ENCODE measurements at regions not wholly inside any gene's neighbourhood (a gene's known extent, or its start where the extent isn't known, plus 50 kb on each side); places are given as distances from the start of the nearest gene placed in this dataset.
"Not testable (repeated sequence)": the region's sequence is repeated elsewhere in the genome, so short reads cannot be mapped to it uniquely, and the experiment has no call there.

DNA sequence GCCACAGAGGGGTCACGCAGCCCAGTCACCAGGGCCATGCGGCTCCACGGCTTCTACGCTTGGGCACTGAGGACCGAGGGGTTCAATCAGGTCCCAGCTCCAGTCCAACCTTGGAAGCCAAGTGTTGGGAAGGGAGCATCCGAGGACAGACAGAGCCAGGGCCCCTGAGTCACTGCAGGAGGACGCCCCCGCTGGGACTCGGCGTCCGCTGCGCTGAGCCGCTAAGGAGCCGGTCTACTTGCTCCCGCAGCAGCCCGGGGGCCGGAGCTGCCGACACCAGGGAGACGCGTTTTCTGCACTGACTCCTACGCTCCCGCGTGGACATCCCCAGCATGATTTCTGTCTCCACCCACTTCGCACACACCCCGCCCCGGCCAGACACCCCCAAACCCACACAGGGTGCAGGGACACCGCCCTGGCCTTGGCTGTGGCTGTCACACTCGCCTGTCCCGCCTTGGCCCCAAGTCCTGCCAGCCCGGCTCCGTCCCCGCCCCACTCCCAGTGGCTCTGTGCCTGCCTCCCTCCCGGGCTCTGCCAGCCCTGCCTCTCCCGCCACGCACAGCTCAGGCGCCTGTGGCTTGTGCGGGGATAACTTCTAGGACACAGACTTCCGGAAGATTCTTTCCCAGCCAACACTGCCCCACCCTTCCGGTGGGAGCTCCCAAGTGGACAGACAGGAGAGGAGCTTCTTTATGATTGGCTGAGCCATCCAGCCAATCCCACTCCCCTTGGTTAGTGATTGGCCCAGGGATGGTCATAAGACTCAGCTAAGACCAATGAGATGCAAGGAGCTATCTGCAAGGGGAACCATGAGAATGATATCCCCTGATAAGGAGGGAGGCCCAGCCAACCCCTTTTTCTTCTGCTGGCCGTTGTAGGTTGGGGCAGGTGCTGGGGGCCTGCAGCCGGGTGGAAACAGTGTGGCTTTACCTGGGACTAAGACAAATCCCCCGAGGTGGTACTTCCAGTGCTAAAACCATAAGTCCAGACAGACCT, 118.9 kb upstream of the SFSWAP start:
- DNase-seq, result no peak

DNA sequence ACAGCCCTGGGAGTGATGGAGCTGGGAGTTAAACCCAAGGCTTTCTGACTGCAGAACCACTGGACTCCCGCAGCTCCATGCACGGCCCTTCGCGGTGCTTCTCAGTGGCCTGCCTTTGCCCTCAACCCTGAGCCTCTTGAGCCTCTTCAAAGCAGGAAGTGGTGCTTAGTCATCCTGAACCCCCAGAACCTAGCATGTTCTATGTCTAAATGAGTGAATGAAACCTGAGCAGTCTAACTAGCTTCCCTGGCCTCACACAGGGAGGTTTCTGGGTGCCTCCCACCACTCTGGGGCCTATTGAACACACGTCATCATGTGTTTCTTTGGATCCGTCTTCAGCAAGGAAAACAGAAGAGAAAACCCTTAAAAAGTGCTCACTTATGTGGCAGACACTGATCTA, 117.9 kb upstream of the SFSWAP start:
- DNase-seq, result no peak

DNA sequence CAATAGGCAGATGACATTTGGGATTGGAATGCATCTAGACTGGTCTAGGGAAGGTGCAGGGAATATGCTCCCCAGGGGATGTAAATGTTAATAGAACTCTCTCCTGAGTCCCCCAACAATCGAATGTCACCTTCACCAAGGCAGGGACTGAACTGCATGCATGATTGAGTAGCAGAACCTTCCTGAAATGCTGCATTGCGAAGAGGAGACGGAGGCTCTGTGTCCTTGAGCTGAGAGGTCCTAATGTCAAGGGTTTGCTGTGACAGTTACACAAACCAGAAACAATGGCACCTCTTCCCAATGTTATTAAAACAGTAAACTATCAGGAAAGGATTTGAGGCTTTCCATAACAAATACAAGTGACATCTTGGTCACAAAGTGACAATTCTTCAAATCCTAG, 117.5 kb upstream of the SFSWAP start:
- no peak for DNase-seq

DNA sequence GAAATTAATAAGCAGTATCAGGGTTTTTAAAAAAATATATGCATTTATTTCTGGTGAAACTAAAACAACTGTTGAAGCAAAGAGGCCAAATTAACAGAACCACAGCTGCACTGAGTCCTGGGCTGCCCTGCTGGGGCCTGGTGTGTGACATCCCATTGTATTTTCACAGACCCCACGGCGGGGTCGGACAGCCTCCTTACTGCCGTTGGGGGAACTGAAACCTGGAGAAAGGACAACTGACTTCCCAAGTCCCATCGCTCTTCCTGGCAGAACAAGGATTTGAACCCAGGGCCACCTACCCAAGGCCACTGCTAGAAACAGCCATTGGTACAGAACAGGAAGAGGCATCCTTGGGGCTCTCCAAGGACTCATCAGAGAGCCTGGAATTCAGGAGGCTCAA, 114.8 kb upstream of the SFSWAP start:
- no peak for DNase-seq

DNA sequence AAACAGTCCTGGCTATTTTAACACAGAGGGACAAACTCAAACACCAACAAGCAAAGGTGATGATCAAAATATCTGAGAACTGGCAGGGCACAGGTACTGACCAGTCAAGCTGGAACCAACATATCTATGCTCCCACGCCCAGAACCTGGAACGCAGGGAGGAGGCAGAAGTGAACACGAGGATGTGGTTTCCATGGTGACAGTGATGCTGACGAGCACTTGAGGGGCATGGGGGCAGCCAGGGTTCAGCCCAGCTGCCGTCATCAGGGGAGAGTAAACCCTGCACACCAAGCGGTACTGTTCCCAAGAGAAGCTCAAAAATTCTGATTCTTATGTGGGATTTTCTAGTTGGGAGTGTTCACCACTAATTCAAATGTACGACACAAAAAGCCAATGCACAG, 113.6 kb upstream of the SFSWAP start:
- DNase-seq, result no peak

DNA sequence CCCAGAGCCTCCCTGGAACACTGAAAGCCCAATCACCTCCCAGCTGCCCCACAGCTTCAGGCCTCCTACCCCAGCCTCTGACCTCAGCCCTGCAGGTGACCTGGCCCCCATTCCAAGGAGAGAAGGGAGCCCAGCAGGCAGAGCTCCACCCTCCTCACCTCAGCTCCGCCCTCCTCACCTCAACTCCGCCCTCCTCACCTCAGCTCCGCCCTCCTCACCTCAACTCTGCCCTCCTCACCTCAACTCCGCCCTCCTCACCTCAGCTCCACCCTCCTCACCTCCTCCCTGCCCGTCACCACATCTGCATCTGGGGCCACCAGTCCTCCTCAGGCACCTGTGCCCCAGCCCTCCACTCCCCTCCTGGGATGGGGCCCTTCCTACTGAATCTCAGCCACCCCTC, 112.2 kb upstream of the SFSWAP start:
- no peak for DNase-seq

DNA sequence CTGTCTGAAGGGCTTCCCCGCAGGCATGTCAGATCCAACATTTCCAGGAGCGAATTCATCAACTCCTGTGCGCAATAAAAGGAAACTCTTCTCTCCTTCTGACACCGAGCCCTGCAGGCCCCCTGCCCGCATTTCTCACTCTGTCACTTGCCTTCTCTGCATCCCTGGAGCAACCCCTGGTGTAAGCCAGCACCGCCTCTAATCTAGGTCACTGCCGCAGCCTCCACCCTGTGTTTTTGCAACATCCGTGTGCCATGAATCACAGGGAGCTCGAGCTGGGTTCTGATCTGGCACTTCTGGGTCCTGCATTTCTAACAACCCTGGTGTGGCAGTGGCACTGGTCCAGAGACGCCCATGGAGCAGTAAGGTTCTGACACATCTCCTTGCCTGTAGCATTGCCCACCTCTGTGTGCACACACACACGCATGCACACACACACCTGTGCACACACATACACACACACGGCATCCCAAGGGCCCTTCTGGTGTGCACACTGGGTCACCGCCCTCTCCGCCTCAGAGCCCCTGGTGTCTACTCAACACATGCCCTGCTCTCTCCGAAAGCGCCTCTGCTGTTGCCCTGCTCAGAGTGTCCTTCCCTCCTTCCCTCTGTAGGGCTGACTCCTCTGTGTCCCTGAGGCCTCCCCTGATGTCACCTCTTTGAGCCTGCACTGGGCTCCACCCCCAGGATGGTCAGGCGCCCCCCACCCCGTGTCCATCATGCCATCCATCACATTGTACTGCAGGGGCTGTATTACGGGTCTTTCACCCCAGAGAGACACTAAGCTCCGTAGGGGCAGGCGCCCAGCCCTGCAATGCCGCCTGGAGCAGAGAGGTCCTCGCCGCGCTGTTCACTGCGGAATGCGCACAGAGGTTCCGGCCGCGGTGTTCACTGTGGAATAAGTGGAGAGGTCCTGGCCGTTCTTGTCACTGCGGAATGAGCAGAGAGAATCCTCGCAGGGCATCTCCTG, 111.4 kb upstream of the SFSWAP start:
- no peak for DNase-seq

DNA sequence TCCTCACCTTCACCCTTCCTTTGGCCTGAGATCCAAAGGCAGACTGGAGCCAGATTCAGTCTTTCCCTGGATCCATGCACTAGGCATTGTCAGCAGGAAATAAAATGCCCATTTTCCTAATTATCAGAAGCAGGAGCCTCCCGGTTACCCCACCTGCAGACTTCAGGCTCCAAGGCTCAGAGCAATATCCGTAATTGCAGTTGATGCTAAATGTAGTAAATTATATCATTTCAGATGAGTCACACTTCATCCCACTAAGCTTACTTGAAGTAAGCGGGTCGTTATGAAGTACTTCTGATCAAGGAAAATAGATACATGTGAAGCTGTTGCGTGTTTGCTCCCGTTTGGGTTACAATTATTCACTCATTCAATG, 110.7 kb upstream of the SFSWAP start:
- no peak for DNase-seq

DNA sequence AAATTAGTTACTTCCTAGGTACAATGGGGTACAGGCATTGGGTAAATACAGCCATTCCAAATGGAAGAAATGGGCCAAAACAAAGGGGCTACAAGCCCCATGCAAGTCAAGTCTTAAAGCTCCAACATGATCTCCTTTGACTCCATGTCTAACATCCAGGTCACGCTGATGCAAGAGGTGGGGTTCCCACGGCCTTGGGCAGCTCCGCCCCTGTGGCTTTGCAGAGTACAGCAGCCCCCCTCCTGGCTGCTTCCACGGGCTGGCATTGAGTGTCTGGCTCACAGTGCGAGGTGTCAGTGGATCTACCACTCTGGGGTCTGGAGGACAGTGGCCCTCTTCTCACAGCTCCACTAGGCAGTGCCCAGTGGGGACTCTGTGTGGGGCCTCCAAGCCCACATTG, 109.4 kb upstream of the SFSWAP start:
- DNase-seq, result not testable (repeated sequence)

DNA sequence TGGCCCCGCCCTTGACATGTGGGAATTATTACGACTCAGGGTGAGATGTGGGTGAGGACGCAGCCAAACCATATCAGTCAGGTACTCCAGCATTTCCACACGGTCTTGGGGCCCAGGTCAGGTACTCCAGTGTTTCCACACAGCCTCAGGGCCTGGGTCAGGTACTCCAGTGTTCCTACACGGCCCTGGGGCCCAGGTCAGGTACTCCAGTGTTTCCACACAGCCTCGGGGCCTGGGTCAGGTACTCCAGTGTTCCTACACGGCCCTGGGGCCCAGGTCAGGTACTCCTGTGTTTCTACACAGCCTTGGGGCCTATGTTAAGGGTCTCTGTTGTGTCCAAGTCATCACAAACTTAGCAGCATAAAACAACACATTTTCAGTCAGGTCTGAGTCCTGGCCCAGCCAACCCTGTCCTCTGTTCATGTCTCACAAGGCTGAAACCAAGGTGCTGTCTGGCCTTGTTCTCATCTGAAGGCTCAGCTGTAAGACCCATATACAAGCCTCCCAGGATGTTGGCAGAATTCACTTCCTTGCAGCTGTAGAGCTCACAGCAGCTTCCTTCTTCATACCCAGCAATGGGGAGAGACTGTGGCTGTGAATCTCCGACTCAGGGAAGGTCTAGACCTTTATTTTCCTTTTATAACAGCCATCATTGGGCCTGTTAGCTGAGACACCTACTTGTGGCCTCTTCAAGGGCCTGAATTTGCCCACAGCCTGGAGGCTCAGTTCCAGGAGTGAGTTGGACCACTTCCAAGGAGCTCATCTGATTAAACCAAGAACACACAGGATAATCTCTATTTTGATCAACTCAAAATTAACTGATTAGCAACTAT, 107.6 kb upstream of the SFSWAP start:
- DNase-seq, result no peak

DNA sequence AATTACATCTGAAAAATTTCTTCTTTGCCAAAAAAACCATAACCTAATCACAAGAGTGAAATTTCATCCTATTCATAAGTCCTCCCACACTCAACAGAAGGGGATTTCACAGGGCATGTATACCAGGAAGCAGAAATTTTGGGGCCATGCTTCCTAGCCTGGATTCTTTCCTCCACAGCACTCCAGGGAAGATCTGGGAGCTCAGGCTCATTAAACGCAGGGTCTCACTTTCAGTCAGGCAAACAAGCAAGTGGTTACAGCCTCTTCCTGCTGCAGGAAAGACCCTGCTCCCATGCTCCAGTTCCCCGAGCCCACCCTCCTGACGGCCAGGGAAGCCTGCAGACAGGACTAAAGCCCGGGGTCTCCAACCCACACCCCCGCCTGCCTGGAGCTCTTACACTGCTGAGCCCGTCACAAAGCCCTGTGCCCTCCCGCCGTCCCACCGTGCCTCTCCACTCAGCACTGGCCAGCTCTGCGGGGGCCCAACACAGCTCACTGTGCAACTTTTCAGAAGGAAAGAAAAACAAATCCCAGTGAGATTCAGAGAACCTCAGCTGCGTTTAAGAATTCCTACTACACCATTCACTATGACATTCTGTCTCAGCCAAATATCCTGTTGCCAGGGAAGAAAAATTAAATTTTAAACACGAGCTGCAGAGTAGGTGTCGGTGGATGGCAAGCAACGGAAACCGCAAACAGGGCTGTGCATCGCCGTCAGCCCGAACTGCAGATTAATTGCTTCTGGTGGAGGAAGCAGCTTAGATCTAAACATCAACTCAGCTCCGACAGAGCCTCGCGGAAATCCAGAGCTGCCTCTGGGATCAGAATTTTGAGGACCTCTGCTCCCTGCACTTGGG, 106.7 kb upstream of the SFSWAP start:
- DNase-seq, result peak; percentile 27

DNA sequence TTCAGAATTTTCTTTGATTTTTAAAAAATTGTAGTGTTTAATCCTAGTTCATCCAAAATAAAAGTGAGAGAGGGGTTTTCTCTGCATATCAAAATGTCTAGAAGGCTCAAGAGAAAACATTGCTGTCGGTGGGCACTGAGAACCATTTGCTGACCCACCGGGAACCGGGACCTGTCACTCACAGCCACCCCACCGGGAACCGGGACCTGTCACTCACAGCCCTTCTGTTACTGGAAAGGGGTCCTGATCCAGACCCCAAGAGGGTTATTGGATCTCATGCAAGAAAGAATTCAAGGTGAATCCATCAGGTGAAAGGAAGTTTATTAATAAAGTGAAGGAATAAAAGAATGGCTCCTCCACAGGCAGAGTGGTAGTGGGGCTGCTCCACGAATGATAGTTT, 106.0 kb upstream of the SFSWAP start:
- no peak for DNase-seq

DNA sequence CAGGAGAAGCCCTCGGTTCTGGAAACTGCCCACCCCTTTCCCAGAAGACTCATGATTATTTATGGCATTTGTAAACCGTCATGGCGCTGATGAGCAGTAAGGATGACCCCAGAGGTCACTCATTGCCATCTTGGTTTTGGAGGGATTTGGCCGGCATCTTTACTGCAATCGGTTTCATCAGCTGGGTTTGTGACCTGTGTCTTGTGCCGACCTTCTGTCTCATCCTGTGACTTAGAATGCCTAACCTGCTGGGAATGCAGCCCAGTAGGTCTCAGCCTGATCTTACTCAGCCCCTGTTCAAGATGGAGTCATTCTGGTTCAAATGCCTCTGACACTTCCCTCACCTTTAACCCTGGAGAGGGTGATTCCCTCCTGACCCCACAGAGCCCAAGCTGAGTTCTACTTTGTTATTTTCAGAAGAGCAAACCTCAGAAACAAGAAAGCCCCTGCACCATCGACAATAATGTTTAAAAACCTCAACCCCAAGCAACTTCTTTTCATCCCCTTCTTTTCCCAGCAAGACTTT, 105.5 kb upstream of the SFSWAP start:
- DNase-seq, result no peak

DNA sequence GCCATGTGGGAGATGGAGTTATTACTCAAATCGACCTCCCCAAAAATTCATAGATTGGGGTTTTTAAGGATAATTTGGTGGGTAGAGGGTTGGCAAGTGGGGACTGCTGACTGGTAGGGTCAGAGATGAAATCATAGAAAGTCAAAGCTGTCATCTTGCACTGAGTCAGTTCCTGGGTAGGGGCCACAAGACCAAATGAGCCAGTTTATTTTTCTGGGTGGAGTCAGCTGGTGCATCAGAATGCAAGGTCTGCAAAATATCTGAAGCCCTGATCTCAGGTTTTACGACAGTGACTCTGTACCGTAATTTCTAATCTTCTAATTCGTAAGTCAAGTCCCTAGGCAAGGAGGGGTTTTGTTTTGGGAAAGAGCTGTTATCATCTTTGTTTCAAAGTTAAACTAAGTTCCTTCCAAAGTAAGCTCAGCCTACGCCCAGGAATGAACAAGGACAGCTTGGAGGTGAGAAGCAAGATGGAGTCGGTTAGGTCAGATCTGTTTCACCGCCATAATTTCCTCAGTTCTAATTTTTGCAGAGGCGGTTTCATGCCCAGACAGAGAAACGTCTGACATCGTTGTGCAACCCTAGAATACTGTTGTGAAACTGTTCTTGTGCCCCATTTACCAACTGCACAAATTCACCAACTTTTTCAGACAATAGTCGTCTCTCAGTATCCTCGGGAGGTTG, 104.5 kb upstream of the SFSWAP start:
- DNase-seq, result no peak

DNA sequence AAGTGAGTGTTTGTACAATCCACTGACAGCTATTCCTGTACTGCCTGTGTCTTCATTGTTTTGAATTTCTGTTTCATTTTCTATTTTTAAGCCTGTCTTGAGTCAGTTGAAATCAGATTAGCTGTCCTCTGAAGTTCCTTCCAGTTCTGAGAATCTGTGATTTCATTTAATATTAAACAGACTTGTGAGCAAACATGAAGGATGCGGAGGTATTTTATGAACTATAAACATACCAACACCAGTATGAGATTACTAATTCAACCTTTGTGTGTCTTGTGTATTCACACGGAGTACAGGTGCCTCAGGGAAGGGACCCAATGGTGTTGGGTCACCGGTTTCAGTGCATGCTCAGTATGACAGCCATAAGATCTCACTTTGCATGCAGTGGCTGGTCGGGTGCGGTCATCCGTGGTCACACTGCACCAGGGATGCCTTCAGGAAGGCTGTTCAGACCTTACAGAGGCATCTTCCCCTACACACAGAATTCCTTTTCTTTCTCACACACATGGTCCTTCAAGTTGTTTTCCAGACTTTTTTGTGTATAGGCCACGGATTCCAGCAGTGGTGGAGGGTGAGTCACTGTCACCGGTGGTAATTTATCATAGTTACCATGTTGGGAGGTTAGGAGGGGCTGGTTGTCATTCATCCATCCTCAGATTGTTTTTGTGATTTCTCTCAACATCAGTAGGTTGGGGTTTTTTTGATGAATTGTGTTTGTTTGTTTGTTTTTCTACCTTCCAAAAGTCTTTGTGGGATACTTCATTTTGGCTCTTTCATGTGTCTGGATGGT, 103.0 kb upstream of the SFSWAP start:
- no peak for DNase-seq

DNA sequence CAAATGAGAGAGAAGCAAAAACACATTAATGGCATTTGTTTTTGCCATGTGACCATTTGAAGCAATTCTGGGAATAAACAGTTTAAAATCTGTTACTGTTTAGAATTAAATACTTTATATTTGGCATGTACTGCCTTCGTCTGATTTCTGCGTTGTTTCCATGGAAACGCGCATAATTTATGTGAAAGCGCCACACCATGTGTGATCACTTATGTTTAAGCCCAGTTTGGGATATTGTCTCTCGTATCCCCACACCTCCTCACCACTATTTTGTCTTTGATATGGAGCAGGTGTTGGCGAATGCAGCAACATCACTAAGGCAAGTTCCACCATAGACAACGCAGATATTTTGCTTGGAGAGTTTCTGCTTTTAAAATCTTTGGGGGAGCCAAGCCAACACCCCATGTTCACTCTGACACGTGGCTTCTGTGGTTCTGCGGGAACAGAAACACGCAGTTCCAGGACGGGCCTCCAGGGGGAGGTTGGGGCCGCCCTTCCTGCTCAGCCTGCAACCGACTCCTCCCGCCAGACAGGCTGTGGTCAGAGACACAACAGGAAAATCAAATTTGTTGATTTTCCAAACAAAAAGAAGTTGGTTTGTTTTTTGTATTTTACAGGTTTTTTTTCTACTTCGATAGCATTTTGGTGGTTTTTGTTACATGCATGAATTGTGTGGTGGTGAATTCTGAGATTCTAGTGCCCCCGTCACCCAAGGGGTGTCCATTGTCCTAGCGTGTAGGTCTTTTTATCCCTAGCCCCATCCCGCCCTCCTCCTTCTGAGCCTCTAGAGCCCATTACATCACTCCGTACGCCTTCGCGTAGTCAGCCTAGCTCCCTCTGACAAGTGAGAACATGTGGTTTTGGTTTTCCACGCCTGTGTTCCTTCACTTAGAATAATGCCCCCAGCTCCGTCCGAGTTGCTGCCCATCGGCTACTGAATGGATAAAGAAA, 101.9 kb upstream of the SFSWAP start:
- peak; percentile 57 for DNase-seq

DNA sequence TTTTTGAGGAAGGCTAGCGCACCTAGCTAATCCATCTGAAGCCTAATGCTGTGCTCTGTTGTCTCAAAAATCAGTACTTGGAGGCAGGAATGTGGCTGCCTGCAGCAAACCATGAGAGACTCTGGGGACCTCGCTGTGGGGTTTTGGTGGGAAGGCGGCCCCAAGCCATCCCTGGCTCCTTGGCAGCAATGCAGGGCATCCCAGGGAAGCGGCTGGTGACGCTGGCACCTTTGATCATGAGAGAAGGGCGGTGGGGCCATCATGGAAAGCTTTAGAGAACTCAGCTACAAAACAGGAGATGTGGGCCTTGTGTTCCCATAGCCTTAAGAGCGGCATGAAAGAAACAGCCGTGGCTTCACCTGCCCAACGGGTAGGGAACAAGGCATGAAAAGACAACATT, 101.1 kb upstream of the SFSWAP start:
- no peak for DNase-seq

DNA sequence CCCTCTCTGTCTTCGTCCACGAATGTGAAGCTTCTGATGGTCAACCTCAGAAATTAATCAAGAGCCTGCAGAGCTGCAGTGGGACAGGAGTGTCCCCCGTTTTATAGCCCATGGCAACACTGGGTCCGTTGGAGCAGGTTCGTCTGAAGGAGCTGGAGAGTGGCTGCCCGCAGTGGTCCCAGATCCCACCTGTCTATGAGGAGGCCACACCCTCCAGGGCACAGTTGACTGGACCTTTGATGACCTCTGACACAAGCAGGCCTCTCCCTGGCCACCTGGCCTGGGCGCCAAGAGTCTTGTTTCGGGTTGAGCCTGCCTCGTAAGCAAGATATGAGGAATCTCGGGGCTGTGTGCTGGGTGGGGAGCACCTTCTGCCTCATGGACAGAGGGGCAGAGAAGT, 100.7 kb upstream of the SFSWAP start:
- no peak for DNase-seq

DNA sequence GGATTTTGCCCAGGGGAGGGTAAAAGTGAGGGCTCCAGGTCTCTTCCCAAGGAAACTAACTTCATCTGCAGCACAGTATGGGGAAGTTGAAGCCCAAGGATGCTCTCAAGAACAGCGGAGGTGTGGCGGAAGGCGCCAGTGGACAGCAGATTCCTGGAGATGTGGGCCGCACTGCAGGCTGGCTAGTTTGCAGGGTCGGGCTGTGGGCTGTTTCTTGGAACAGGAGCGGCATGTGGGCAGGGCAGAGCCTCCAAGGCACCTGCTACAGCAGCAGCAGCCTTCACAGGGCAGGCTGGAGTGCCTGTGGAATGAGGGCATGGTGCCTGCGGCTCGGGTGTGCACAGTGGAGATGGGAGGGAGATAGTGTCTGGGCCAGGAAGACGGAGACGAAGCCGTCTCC, 100.0 kb upstream of the SFSWAP start:
- DNase-seq, result no peak

Data from stimulated activated CD4-positive, alpha-beta T cell treated with anti-CD3 and anti-CD28 coated beads, Interleukin-12 subunit alpha, Interleukin-12 subunit beta, amount 100 ng/mL, for 4 hours (primary cell).